ENCODE measurements at regions not wholly inside any gene's neighbourhood (a gene's known extent, or its start where the extent isn't known, plus 50 kb on each side); places are given as distances from the start of the nearest gene placed in this dataset.

DNA sequence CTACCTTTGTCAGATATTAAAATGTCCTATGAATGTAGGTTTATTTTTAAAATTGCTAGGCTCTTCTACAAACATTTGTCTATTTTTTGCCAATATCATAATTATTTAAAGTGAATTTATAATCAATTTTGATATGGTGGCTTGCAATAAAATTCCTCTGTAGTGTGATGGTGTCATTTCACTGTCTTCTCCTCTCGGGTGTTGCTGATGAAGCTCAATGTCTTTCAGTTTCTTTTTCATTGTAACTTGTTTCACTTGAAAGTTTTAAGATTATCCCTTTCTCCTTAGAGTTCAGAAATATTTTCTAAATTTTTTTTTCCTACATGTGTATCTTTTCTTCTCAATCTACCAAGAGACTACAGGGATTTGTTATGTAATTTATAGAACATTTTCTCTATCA is 267.1 kb upstream of the EDNRB start:
- Histone ChIP-seq H3K36me3 (ENCODE audit: control insufficient read depth, insufficient read depth, low read length) (no peaks in the 10 kb centered on the region), H3K9ac (no peak overlapping the region), H3K9me3 (ENCODE audit: control insufficient read depth, low read length) (no peaks in the 10 kb centered on the region), H3K4me2 (ENCODE audit: low read length) (no peak overlapping the region), H3K27me3 (ENCODE audit: control insufficient read depth, insufficient read depth, low read length) (no peaks in the 10 kb centered on the region), H3K4me1 (no peaks in the 10 kb centered on the region), H3K79me2 (no peaks in the 10 kb centered on the region), H3K4me3 (ENCODE audit: low read depth, low read length) (no peak overlapping the region), H3K27ac (no peak overlapping the region), H2AFZ (no peak overlapping the region)
- TF ChIP-seq, protein P1, sequence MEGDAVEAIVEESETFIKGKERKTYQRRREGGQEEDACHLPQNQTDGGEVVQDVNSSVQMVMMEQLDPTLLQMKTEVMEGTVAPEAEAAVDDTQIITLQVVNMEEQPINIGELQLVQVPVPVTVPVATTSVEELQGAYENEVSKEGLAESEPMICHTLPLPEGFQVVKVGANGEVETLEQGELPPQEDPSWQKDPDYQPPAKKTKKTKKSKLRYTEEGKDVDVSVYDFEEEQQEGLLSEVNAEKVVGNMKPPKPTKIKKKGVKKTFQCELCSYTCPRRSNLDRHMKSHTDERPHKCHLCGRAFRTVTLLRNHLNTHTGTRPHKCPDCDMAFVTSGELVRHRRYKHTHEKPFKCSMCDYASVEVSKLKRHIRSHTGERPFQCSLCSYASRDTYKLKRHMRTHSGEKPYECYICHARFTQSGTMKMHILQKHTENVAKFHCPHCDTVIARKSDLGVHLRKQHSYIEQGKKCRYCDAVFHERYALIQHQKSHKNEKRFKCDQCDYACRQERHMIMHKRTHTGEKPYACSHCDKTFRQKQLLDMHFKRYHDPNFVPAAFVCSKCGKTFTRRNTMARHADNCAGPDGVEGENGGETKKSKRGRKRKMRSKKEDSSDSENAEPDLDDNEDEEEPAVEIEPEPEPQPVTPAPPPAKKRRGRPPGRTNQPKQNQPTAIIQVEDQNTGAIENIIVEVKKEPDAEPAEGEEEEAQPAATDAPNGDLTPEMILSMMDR (IDR thresholded peaks at IDR 0.05) = no peak

DNA sequence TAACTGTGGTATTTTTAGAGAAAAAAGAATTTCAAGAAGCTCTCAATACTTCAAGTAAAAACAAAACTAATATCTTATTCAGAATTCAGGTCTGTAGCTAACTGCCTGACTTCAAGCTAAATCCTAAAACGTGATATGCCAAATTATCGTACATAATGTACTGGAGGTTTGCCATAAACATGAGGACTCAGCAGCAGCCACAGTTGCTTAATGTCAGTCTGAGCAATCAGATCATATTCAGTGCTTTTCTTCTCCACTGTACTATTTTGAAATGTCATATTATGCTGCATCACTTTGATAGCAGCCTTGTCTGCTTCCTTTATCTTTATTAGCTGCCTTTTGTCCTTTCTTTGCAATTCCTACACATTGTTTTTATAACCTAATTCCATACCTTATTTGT is 265.1 kb upstream of the EDNRB start:
- no peak overlapping the region for H3K4me2 ChIP-seq (ENCODE audit: low read length)
- H3K27me3 ChIP-seq (ENCODE audit: control insufficient read depth, insufficient read depth, low read length) = no peaks in the 10 kb centered on the region
- H3K9ac ChIP-seq = no peak overlapping the region
- no peak overlapping the region for H2AFZ ChIP-seq
- TF ChIP-seq, protein P1 (IDR thresholded peaks at IDR 0.05) = no peak
- H3K4me1 ChIP-seq = no peaks in the 10 kb centered on the region
- H3K27ac ChIP-seq = no peak overlapping the region
- no peak overlapping the region for H3K4me3 ChIP-seq (ENCODE audit: low read depth, low read length)
- no peaks in the 10 kb centered on the region for H3K9me3 ChIP-seq (ENCODE audit: control insufficient read depth, low read length)
- no peaks in the 10 kb centered on the region for H3K79me2 ChIP-seq
- H3K36me3 ChIP-seq (ENCODE audit: control insufficient read depth, insufficient read depth, low read length) = no peaks in the 10 kb centered on the region

DNA sequence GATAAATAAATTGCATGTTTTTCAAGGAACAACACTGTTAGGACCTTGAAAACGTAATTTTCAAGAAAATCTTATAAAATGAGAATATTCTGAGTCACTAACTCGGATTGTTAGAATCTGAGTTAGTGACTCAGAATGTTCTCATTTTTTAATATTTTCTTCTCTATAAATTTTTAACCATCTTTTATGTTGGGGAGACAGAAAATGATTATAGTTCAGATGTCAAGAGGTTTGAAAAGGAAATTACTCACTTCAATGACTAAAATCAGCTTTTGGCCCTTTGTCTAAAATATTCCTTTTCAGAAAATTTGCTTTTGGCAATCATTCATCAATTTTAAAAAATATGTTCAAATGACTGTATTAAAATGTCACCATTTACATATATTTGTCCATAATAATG is 264.2 kb upstream of the EDNRB start:
- H3K9ac ChIP-seq = no peak overlapping the region
- H3K27me3 ChIP-seq (ENCODE audit: control insufficient read depth, insufficient read depth, low read length) = no peaks in the 10 kb centered on the region
- H3K4me3 ChIP-seq (ENCODE audit: low read depth, low read length) = no peak overlapping the region
- H3K27ac ChIP-seq = no peak overlapping the region
- H3K4me1 ChIP-seq = no peaks in the 10 kb centered on the region
- H3K4me2 ChIP-seq (ENCODE audit: low read length) = no peak overlapping the region
- H3K79me2 ChIP-seq = no peaks in the 10 kb centered on the region
- TF ChIP-seq, protein P1 (IDR thresholded peaks at IDR 0.05) = no peak
- H2AFZ ChIP-seq = no peak overlapping the region
- no peaks in the 10 kb centered on the region for H3K36me3 ChIP-seq (ENCODE audit: control insufficient read depth, insufficient read depth, low read length)
- no peaks in the 10 kb centered on the region for H3K9me3 ChIP-seq (ENCODE audit: control insufficient read depth, low read length)

DNA sequence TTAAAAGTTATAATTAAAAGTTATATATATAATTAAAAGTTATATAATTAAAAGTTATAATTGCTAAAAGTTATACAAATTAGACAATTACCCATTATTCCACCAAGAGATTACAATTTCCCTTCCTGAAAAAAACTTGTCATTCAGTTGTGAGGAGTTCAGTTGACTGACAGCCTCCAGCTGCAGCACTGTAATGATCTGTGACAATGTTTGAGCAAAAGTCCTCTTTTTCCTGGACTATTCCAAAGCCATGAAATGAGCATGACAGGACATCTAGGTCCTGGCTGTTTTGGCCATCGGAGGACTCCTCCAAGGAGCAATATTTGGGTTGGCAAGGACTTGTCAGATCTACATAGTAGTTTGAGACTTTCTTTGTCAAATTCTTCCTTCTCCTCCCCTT is 258.7 kb upstream of the EDNRB start:
- H3K4me1 ChIP-seq = no peaks in the 10 kb centered on the region
- H3K4me2 ChIP-seq (ENCODE audit: low read length) = no peak overlapping the region
- no peak overlapping the region for H2AFZ ChIP-seq
- no peaks in the 10 kb centered on the region for H3K79me2 ChIP-seq
- H3K4me3 ChIP-seq (ENCODE audit: low read depth, low read length) = no peak overlapping the region
- H3K9ac ChIP-seq = no peak overlapping the region
- no peaks in the 10 kb centered on the region for H3K36me3 ChIP-seq (ENCODE audit: control insufficient read depth, insufficient read depth, low read length)
- no peaks in the 10 kb centered on the region for H3K27me3 ChIP-seq (ENCODE audit: control insufficient read depth, insufficient read depth, low read length)
- H3K9me3 ChIP-seq (ENCODE audit: control insufficient read depth, low read length) = no peaks in the 10 kb centered on the region
- H3K27ac ChIP-seq = no peak overlapping the region
- TF ChIP-seq, protein P1 (IDR thresholded peaks at IDR 0.05) = no peak

DNA sequence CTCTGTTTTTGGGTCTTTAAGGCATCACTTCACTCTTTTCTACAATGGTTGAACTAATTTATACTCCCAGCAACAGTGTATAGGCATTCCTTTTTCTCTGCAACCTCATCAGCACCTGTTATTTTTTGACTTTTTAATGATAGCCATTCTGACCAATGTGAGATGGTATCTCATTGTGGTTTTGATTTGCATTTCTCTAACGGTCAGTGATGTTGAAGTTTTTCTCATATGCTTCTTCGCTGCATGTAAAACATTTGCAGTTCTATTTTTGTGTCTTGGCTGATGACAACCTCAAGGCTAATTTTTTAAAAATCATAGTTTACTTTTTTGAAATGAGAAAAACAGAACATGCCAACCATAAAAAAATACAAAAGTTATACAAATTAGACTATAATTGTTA is 258.2 kb upstream of the EDNRB start:
- TF ChIP-seq, protein P1 (IDR thresholded peaks at IDR 0.05) = no peak
- no peak overlapping the region for H3K27ac ChIP-seq
- H3K36me3 ChIP-seq (ENCODE audit: control insufficient read depth, insufficient read depth, low read length) = no peaks in the 10 kb centered on the region
- H3K79me2 ChIP-seq = no peaks in the 10 kb centered on the region
- no peak overlapping the region for H3K4me3 ChIP-seq (ENCODE audit: low read depth, low read length)
- no peaks in the 10 kb centered on the region for H3K4me1 ChIP-seq
- no peak overlapping the region for H2AFZ ChIP-seq
- H3K4me2 ChIP-seq (ENCODE audit: low read length) = no peak overlapping the region
- H3K27me3 ChIP-seq (ENCODE audit: control insufficient read depth, insufficient read depth, low read length) = no peaks in the 10 kb centered on the region
- no peaks in the 10 kb centered on the region for H3K9me3 ChIP-seq (ENCODE audit: control insufficient read depth, low read length)
- H3K9ac ChIP-seq = no peak overlapping the region

Data from parathyroid adenoma (tissue), 2 donors.